Hematopoietic multipotent progenitor cell treated with erythropoietin and hydrocortisone succinate and interleukin-3 and kit ligand, for 6 days (in vitro differentiated cells): ENCODE measurements at regions not wholly inside any gene's neighbourhood (a gene's known extent, or its start where the extent isn't known, plus 50 kb on each side); places are given as distances from the start of the nearest gene placed in this dataset.

Experiments used
- DNase-seq: peaks from one replicate; pipeline ENCODE4 v3.0.0-alpha.2; 2015

- no peak for DNase-seq
Measured at GRCh38 chr3:140821493-140821892, 120.1 kb upstream of the SLC25A36 start.

GRCh38 chr3:140822401-140823047 lies 119.1 kb upstream of the SLC25A36 start:
- DNase-seq: peak; percentile 4

- DNase-seq: no peak
Measured at GRCh38 chr3:140823106-140823505, 118.5 kb upstream of the SLC25A36 start.

- no peak for DNase-seq
Measured at GRCh38 chr3:140827894-140828293, 113.7 kb upstream of the SLC25A36 start.

- DNase-seq: no peak
Measured at GRCh38 chr3:140828585-140828984, 113.1 kb upstream of the SLC25A36 start.

GRCh38 chr3:140829796-140830195 lies 111.8 kb upstream of the SLC25A36 start:
- no peak for DNase-seq

GRCh38 chr3:140830391-140830790 lies 111.2 kb upstream of the SLC25A36 start:
- DNase-seq: no peak

- DNase-seq: peak; percentile 47
Measured at GRCh38 chr3:140832883-140833282, 108.8 kb upstream of the SLC25A36 start.

GRCh38 chr3:140834266-140835037 lies 107.2 kb upstream of the SLC25A36 start:
- no peak for DNase-seq

GRCh38 chr3:140842984-140843649 lies 98.5 kb upstream of the SLC25A36 start:
- peak; percentile 7 for DNase-seq

GRCh38 chr3:140843656-140844055 lies 98.0 kb upstream of the SLC25A36 start:
- DNase-seq: no peak

GRCh38 chr3:140844072-140844471 lies 97.6 kb upstream of the SLC25A36 start:
- no peak for DNase-seq

GRCh38 chr3:140845882-140846281 lies 95.8 kb upstream of the SLC25A36 start:
- no peak for DNase-seq

- no peak for DNase-seq
Measured at GRCh38 chr3:140848666-140849065, 93.0 kb upstream of the SLC25A36 start.

- DNase-seq: no peak
Measured at GRCh38 chr3:140850210-140850955, 91.3 kb upstream of the SLC25A36 start.

- DNase-seq: no peak
Measured at GRCh38 chr3:140854961-140855360, 86.7 kb upstream of the SLC25A36 start.

GRCh38 chr3:140856905-140857304 lies 84.7 kb upstream of the SLC25A36 start:
- DNase-seq: no peak

- DNase-seq: no peak
Measured at GRCh38 chr3:140857993-140858392, 83.6 kb upstream of the SLC25A36 start.

- no peak for DNase-seq
Measured at GRCh38 chr3:140859592-140860336, 81.9 kb upstream of the SLC25A36 start.

GRCh38 chr3:140863580-140864009 lies 78.0 kb upstream of the SLC25A36 start:
- peak; percentile 78 for DNase-seq

- no peak for DNase-seq
Measured at GRCh38 chr3:140870351-140870750, 71.3 kb upstream of the SLC25A36 start.

- DNase-seq: no peak
Measured at GRCh38 chr3:140871022-140871421, 70.6 kb upstream of the SLC25A36 start.
